ENCODE measurements at regions not wholly inside any gene's neighbourhood (a gene's known extent, or its start where the extent isn't known, plus 50 kb on each side); places are given as distances from the start of the nearest gene placed in this dataset.
A peak's percentile ranks its signal among the peaks of the same experiment; 100 is the strongest.

DNA sequence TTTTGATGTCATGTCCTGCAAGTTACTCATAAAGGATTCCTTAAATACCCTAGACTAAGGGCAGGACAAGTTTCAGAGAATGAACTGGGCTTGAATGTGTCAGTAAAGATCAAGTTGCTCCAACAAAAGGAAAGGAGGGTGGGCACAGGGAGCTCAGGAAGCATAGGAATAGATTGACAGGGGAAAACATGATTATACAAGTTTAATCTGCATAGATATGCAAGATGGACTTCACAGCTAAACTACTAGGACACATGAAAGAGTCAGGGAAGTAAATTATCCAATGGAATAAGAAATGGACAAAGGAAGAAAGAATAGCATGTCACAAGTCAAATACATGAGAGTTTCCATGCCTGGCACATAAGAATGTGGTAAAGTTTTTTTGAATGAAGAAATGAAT lies 203.9 kb upstream of the SAMSN1 start:
- H3K9me3 ChIP-seq = no peaks in the 10 kb centered on the region
- TF ChIP-seq POLR2A (IDR thresholded peaks at IDR 0.05) = no peak
- TF ChIP-seq, protein P1, sequence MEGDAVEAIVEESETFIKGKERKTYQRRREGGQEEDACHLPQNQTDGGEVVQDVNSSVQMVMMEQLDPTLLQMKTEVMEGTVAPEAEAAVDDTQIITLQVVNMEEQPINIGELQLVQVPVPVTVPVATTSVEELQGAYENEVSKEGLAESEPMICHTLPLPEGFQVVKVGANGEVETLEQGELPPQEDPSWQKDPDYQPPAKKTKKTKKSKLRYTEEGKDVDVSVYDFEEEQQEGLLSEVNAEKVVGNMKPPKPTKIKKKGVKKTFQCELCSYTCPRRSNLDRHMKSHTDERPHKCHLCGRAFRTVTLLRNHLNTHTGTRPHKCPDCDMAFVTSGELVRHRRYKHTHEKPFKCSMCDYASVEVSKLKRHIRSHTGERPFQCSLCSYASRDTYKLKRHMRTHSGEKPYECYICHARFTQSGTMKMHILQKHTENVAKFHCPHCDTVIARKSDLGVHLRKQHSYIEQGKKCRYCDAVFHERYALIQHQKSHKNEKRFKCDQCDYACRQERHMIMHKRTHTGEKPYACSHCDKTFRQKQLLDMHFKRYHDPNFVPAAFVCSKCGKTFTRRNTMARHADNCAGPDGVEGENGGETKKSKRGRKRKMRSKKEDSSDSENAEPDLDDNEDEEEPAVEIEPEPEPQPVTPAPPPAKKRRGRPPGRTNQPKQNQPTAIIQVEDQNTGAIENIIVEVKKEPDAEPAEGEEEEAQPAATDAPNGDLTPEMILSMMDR (IDR thresholded peaks at IDR 0.05) = no peak
- H3K27me3 ChIP-seq = no peaks in the 10 kb centered on the region
- no peak for DNase-seq
- intact Hi-C loops (cut with DNase I) = no loop called here
- no peaks in the 10 kb centered on the region for H3K36me3 ChIP-seq
- H3K4me1 ChIP-seq = no peaks in the 10 kb centered on the region
- no peak overlapping the region for H3K27ac ChIP-seq
- no peak overlapping the region for H3K4me3 ChIP-seq (replicated peaks in 1 of 3)

GRCh38 chr21:14748662-14749061 lies 202.5 kb upstream of the SAMSN1 start:
- Histone ChIP-seq H3K27me3 (no peaks in the 10 kb centered on the region), H3K36me3 (no peaks in the 10 kb centered on the region), H3K4me3 (replicated peaks in 1 of 3) (no peak overlapping the region), H3K4me1 (no peaks in the 10 kb centered on the region), H3K27ac (no peak overlapping the region), H3K9me3 (no peaks in the 10 kb centered on the region)
- no peak for DNase-seq
- intact Hi-C loops (cut with DNase I) = no loop called here
- TF ChIP-seq, protein P1 (IDR thresholded peaks at IDR 0.05) = no peak
- TF ChIP-seq POLR2A (IDR thresholded peaks at IDR 0.05) = no peak
- 76 to 90% methylated on average over 2 of the region's 2 CpGs for WGBS, 2 donors

- intact Hi-C loops (cut with DNase I) = no loop called here
- H3K9me3 ChIP-seq = no peaks in the 10 kb centered on the region
- peaks cover 0 to 4% of the 10 kb centered on the region in 2 donors for H3K4me1 ChIP-seq
- 93 to 100% methylated on average over 1 of the region's 1 CpG for WGBS, 2 donors
- no peak overlapping the region for H3K4me3 ChIP-seq (replicated peaks in 1 of 3)
- H3K27ac ChIP-seq = no peak overlapping the region
- DNase-seq = no peak
- H3K27me3 ChIP-seq = no peaks in the 10 kb centered on the region
- TF ChIP-seq, protein P1 (IDR thresholded peaks at IDR 0.05) = no peak
- TF ChIP-seq POLR2A (IDR thresholded peaks at IDR 0.05) = no peak
- H3K36me3 ChIP-seq = no peaks in the 10 kb centered on the region
Observed at GRCh38 chr21:14744368-14744767, 198.3 kb upstream of the SAMSN1 start.

DNA sequence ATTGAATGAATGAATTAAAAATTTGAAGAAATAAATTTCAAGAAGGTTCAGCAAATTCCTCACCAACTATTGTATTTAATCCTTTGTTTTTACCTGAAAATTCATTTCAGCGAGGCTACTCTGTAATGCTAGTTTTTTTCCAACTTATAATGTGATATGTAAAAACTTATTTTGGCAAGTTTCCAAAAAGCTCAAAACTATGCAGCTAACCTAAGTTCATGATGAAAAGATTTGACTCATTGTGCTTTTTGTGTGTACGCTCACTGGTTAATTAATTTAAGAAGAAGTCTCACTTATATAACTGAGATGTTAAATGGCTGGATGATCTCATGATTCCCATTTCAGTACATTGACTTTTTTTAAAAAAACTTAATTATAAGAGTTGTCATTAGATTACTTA lies 196.0 kb upstream of the SAMSN1 start:
- WGBS, 2 donors = 81 to 86% methylated on average over 2 of the region's 2 CpGs
- H3K4me1 ChIP-seq = peaks cover 0 to 4% of the 10 kb centered on the region in 2 donors
- no peaks in the 10 kb centered on the region for H3K9me3 ChIP-seq
- no peaks in the 10 kb centered on the region for H3K27me3 ChIP-seq
- TF ChIP-seq, protein P1 (IDR thresholded peaks at IDR 0.05) = no peak
- TF ChIP-seq POLR2A (IDR thresholded peaks at IDR 0.05) = no peak
- H3K4me3 ChIP-seq (replicated peaks in 1 of 3) = no peak overlapping the region
- DNase-seq = no peak
- no peaks in the 10 kb centered on the region for H3K36me3 ChIP-seq
- no peak overlapping the region for H3K27ac ChIP-seq
- intact Hi-C loops (cut with DNase I) = no loop called here

GRCh38 chr21:14741256-14741655 lies 195.1 kb upstream of the SAMSN1 start:
- H3K4me3 ChIP-seq (replicated peaks in 1 of 3) = no peak overlapping the region
- H3K9me3 ChIP-seq = no peaks in the 10 kb centered on the region
- DNase-seq = peak; percentile 31 to 47
- intact Hi-C loops (cut with DNase I) = no loop called here
- H3K27me3 ChIP-seq = no peaks in the 10 kb centered on the region
- 43 to 78% methylated on average over 1 of the region's 1 CpG for WGBS, 2 donors
- peak overlapping the region in 1 of 3 donors; percentile 11 for H3K27ac ChIP-seq
- TF ChIP-seq, protein P1 (IDR thresholded peaks at IDR 0.05) = no peak
- no peaks in the 10 kb centered on the region for H3K36me3 ChIP-seq
- H3K4me1 ChIP-seq = peaks cover 0 to 4% of the 10 kb centered on the region in 2 donors
